Progenitor cell of endocrine pancreas (in vitro differentiated cells): ENCODE measurements at regions not wholly inside any gene's neighbourhood (a gene's known extent, or its start where the extent isn't known, plus 50 kb on each side); places are given as distances from the start of the nearest gene placed in this dataset.

ENCODE experiments used
- DNase-seq: peaks from one replicate; pipeline ENCODE4 v3.0.0; 2021; ENCODE audit warnings: low spot score; ENCODE audit not compliant: unreplicated experiment
- H3K27ac Mint-ChIP-seq: 2 replicates; pipeline ENCODE4 v1.8.0; 2021; ENCODE audit warnings: mild to moderate bottlenecking, moderate library complexity, mixed read lengths
- H3K27me3 Mint-ChIP-seq: 2 replicates; pipeline ENCODE4 v1.8.0; 2021; ENCODE audit warnings: mixed read lengths
- H3K36me3 Mint-ChIP-seq: 2 replicates; pipeline ENCODE4 v1.8.0; 2022; ENCODE audit warnings: mixed read lengths; ENCODE audit not compliant: insufficient read depth
- H3K4me1 Mint-ChIP-seq: 2 replicates; pipeline ENCODE4 v1.8.0; 2021; ENCODE audit warnings: low read depth, mixed read lengths
- H3K4me3 Mint-ChIP-seq: 2 replicates; pipeline ENCODE4 v1.8.0; 2021; ENCODE audit warnings: low read depth, mild to moderate bottlenecking, moderate library complexity, mixed read lengths
- H3K9me3 Mint-ChIP-seq: 2 replicates; pipeline ENCODE4 v1.8.0; 2021; ENCODE audit warnings: low read depth, mixed read lengths
- CTCF ChIP-seq: fragments of 200-600 bp; sonication (generic); IDR thresholded peaks from one replicate; pipeline ENCODE4 v1.5.0; 2021; ENCODE audit warnings: antibody characterized with exemption, mild to moderate bottlenecking; ENCODE audit not compliant: unreplicated experiment

- Mint-ChIP-seq H3K27me3 (no peaks in the 10 kb centered on the region), H3K4me3 (no peak overlapping the region), H3K27ac (no peak overlapping the region), H3K4me1 (peaks cover 8% of the 10 kb centered on the region), H3K9me3 (no peaks in the 10 kb centered on the region), H3K36me3 (no peaks in the 10 kb centered on the region)
- TF ChIP-seq CTCF, result no peak
- no peak for DNase-seq
Observed at GRCh38 chr2:19673213-19673791, 228.5 kb downstream of the TTC32 start.

GRCh38 chr2:19671916-19672315 lies 229.9 kb downstream of the TTC32 start:
- TF ChIP-seq CTCF, result no peak
- Mint-ChIP-seq H3K27me3 (no peaks in the 10 kb centered on the region), H3K9me3 (no peaks in the 10 kb centered on the region), H3K36me3 (no peaks in the 10 kb centered on the region), H3K4me3 (no peak overlapping the region), H3K27ac (no peak overlapping the region), H3K4me1 (peaks cover 8% of the 10 kb centered on the region)
- no peak for DNase-seq

- H3K27ac Mint-ChIP-seq, result no peak overlapping the region
- H3K36me3 Mint-ChIP-seq, result no peaks in the 10 kb centered on the region
- H3K27me3 Mint-ChIP-seq, result no peaks in the 10 kb centered on the region
- no peak for TF ChIP-seq CTCF
- no peaks in the 10 kb centered on the region for H3K9me3 Mint-ChIP-seq
- H3K4me1 Mint-ChIP-seq, result peaks cover 8% of the 10 kb centered on the region
- DNase-seq, result no peak
- H3K4me3 Mint-ChIP-seq, result no peak overlapping the region
Observed at GRCh38 chr2:19671311-19671710, 230.5 kb downstream of the TTC32 start.

GRCh38 chr2:19670303-19670702 lies 231.5 kb downstream of the TTC32 start:
- Mint-ChIP-seq H3K27me3 (no peaks in the 10 kb centered on the region), H3K27ac (no peak overlapping the region), H3K9me3 (no peaks in the 10 kb centered on the region), H3K4me3 (no peak overlapping the region), H3K36me3 (no peaks in the 10 kb centered on the region), H3K4me1 (peaks cover 8% of the 10 kb centered on the region)
- no peak for TF ChIP-seq CTCF
- DNase-seq, result no peak

- Mint-ChIP-seq H3K9me3 (no peaks in the 10 kb centered on the region), H3K4me1 (peaks cover 6% of the 10 kb centered on the region), H3K27me3 (no peaks in the 10 kb centered on the region), H3K4me3 (no peak overlapping the region), H3K27ac (no peak overlapping the region), H3K36me3 (no peaks in the 10 kb centered on the region)
- no peak for DNase-seq
- TF ChIP-seq CTCF, result no peak
Observed at GRCh38 chr2:19669559-19669958, 232.2 kb downstream of the TTC32 start.
